WTC11 (cell line): ENCODE measurements at regions not wholly inside any gene's neighbourhood (a gene's known extent, or its start where the extent isn't known, plus 50 kb on each side); places are given as distances from the start of the nearest gene placed in this dataset.

Experiments
- CREM ChIP-seq: sonication (generic); formaldehyde crosslinking; IDR thresholded peaks from 2 replicates; pipeline ENCODE4 v1.8.1; 2022; ENCODE audit warnings: mild to moderate bottlenecking, missing genetic modification reagents, moderate library complexity
- ETV6 ChIP-seq: sonication (generic); formaldehyde crosslinking; IDR thresholded peaks from 2 replicates; pipeline ENCODE4 v1.8.1; 2022; ENCODE audit warnings: mild to moderate bottlenecking, missing genetic modification reagents
- MXD4 ChIP-seq: fragments of 250-450 bp; sonication (Bioruptor Pico); IDR thresholded peaks from 2 replicates; pipeline ENCODE4 v1.8.0; 2021; ENCODE audit warnings: mild to moderate bottlenecking, moderate library complexity, borderline replicate concordance
- NFYB ChIP-seq: sonication (generic); formaldehyde crosslinking; conservative IDR thresholded peaks from 2 replicates; pipeline ENCODE4 v1.8.0; 2022; ENCODE audit warnings: low read depth, missing genetic modification reagents
- ZNF121 ChIP-seq: sonication (generic); formaldehyde crosslinking; IDR thresholded peaks from 2 replicates; pipeline ENCODE4 v1.8.0; 2023; ENCODE audit warnings: missing genetic modification reagents
- ZNF423 ChIP-seq: fragments of 250-450 bp; sonication (Bioruptor Pico); IDR thresholded peaks from 2 replicates; pipeline ENCODE4 v2.1.2; 2022; ENCODE audit warnings: mild to moderate bottlenecking, moderate library complexity
- TF ChIP-seq, protein P1 (sequence below): sonication (generic); formaldehyde crosslinking; IDR thresholded peaks from 2 replicates; pipeline ENCODE4 v1.8.1; 2022; ENCODE audit warnings: missing genetic modification reagents, borderline replicate concordance
- TF ChIP-seq, protein P2 (sequence below): sonication (generic); formaldehyde crosslinking; conservative IDR thresholded peaks from 2 replicates; pipeline ENCODE4 v1.8.1; 2022; ENCODE audit warnings: mild to moderate bottlenecking, missing genetic modification reagents
- TF ChIP-seq, protein P3 (sequence below): fragments of 200-600 bp; IDR thresholded peaks from 2 replicates; pipeline ENCODE4 v1.8.0; 2022; ENCODE audit warnings: antibody characterized with exemption
- TF ChIP-seq, protein P4 (sequence below): sonication (generic); formaldehyde crosslinking; IDR thresholded peaks from 2 replicates; pipeline ENCODE4 v1.8.1; 2023; ENCODE audit warnings: mild to moderate bottlenecking, moderate library complexity, missing genetic modification reagents

DNA sequence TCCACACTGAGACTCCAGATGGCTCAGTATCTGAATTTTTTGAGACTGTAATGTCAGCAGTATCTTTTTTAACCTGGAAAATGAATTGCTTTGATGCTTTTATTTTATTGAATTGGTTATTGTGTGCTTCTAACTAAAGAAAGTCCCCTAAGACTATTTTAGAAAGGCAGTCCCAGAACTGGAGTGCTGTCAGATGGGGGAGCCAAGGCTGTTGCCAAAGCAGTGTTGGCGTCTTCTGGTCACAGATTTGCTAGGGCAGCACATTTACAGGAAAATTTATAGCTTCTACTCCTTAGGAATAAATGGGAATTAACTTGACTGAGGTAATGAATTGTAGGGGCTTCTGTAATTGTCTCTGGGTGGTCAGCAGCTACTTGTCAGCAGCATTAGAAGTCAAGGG, 157.1 kb upstream of the ARHGAP5 start:
- TF ChIP-seq ZNF423 (CRISPR knock-in tag) = no peak
- TF ChIP-seq MXD4 (CRISPR knock-in tag) = no peak
- TF ChIP-seq, protein P1, sequence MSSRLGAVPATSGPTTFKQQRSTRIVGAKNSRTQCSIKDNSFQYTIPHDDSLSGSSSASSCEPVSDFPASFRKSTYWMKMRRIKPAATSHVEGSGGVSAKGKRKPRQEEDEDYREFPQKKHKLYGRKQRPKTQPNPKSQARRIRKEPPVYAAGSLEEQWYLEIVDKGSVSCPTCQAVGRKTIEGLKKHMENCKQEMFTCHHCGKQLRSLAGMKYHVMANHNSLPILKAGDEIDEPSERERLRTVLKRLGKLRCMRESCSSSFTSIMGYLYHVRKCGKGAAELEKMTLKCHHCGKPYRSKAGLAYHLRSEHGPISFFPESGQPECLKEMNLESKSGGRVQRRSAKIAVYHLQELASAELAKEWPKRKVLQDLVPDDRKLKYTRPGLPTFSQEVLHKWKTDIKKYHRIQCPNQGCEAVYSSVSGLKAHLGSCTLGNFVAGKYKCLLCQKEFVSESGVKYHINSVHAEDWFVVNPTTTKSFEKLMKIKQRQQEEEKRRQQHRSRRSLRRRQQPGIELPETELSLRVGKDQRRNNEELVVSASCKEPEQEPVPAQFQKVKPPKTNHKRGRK (CRISPR knock-in tag) = no peak
- no peak for TF ChIP-seq NFYB (CRISPR knock-in tag)
- TF ChIP-seq, protein P2, sequence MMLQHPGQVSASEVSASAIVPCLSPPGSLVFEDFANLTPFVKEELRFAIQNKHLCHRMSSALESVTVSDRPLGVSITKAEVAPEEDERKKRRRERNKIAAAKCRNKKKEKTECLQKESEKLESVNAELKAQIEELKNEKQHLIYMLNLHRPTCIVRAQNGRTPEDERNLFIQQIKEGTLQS (CRISPR knock-in tag) = no peak
- TF ChIP-seq, protein P3, sequence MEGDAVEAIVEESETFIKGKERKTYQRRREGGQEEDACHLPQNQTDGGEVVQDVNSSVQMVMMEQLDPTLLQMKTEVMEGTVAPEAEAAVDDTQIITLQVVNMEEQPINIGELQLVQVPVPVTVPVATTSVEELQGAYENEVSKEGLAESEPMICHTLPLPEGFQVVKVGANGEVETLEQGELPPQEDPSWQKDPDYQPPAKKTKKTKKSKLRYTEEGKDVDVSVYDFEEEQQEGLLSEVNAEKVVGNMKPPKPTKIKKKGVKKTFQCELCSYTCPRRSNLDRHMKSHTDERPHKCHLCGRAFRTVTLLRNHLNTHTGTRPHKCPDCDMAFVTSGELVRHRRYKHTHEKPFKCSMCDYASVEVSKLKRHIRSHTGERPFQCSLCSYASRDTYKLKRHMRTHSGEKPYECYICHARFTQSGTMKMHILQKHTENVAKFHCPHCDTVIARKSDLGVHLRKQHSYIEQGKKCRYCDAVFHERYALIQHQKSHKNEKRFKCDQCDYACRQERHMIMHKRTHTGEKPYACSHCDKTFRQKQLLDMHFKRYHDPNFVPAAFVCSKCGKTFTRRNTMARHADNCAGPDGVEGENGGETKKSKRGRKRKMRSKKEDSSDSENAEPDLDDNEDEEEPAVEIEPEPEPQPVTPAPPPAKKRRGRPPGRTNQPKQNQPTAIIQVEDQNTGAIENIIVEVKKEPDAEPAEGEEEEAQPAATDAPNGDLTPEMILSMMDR = no peak
- TF ChIP-seq, protein P4, sequence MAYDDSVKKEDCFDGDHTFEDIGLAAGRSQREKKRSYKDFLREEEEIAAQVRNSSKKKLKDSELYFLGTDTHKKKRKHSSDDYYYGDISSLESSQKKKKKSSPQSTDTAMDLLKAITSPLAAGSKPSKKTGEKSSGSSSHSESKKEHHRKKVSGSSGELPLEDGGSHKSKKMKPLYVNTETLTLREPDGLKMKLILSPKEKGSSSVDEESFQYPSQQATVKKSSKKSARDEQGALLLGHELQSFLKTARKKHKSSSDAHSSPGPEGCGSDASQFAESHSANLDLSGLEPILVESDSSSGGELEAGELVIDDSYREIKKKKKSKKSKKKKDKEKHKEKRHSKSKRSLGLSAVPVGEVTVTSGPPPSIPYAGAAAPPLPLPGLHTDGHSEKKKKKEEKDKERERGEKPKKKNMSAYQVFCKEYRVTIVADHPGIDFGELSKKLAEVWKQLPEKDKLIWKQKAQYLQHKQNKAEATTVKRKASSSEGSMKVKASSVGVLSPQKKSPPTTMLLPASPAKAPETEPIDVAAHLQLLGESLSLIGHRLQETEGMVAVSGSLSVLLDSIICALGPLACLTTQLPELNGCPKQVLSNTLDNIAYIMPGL (CRISPR knock-in tag) = no peak
- TF ChIP-seq CREM (CRISPR knock-in tag) = no peak
- TF ChIP-seq ZNF121 (CRISPR knock-in tag) = no peak
- TF ChIP-seq ETV6 (CRISPR knock-in tag) = no peak
